SK-N-SH (cell line): ENCODE measurements at regions not wholly inside any gene's neighbourhood (a gene's known extent, or its start where the extent isn't known, plus 50 kb on each side); places are given as distances from the start of the nearest gene placed in this dataset.

Experiments
- CHD2 ChIP-seq: fragments of 150-350 bp; IDR thresholded peaks from 2 replicates; pipeline ENCODE4 v1.6.1; 2018; ENCODE audit warnings: low read length; ENCODE audit not compliant: partially characterized antibody
- EP300 ChIP-seq, 2 experiments: IDR thresholded peaks; 2 replicates each; pipeline versions ENCODE4 v1.4.0 to v1.6.1; 2012; ENCODE audit warnings: borderline replicate concordance in 1 of 2, low read depth in 1 of 2, low read length in 1 of 2
- FOSL2 ChIP-seq: IDR thresholded peaks from 2 replicates; pipeline ENCODE4 v1.4.0; 2012; ENCODE audit warnings: low read depth, mild to moderate bottlenecking, moderate library complexity, borderline replicate concordance
- FOXM1 ChIP-seq: IDR thresholded peaks from 2 replicates; pipeline ENCODE4 v1.4.0; 2012; ENCODE audit warnings: low read depth, mild to moderate bottlenecking
- GABPA ChIP-seq: IDR thresholded peaks from 2 replicates; pipeline ENCODE4 v1.4.0; 2012; ENCODE audit warnings: low read depth, mild to moderate bottlenecking
- POLR2AphosphoS5 ChIP-seq: IDR thresholded peaks from 2 replicates; pipeline ENCODE4 v1.6.1; 2012; ENCODE audit warnings: low read depth, low read length
- RAD21 ChIP-seq: IDR thresholded peaks from 2 replicates; pipeline ENCODE4 v1.6.1; 2012; ENCODE audit warnings: mild to moderate bottlenecking, low read length
- SMC3 ChIP-seq: IDR thresholded peaks from 2 replicates; pipeline ENCODE4 v1.6.1; 2012; ENCODE audit warnings: low read depth, low read length, improper control_type of control experiment
- USF1 ChIP-seq: IDR thresholded peaks from 2 replicates; pipeline ENCODE4 v1.4.0; 2012; ENCODE audit warnings: low read depth, borderline replicate concordance
- USF2 ChIP-seq: fragments of 150-350 bp; IDR thresholded peaks from 2 replicates; pipeline ENCODE4 v1.6.1; 2017; ENCODE audit warnings: antibody characterized with exemption, low read length, low read depth, borderline replicate concordance
- YY1 ChIP-seq: IDR thresholded peaks from 2 replicates; pipeline ENCODE4 v1.4.0; 2012; ENCODE audit warnings: low read depth, mild to moderate bottlenecking
- TF ChIP-seq, protein P1 (sequence below): fragments of 200-600 bp; sonication (generic); IDR thresholded peaks from 2 replicates; pipeline ENCODE4 v1.6.1; 2017; ENCODE audit warnings: antibody characterized with exemption, mild to moderate bottlenecking, moderate library complexity

- TF ChIP-seq POLR2AphosphoS5 (no peak), GABPA (no peak), RAD21 (no peak), USF2 (no peak), EP300 (IDR thresholded peaks at IDR 0.05; ENCODE audit: borderline replicate concordance in 1 of 2, low read depth in 1 of 2, low read length in 1 of 2) (no peak), USF1 (no peak), CHD2 (no peak), SMC3 (no peak), YY1 (no peak), FOSL2 (no peak), FOXM1 (no peak)
- TF ChIP-seq, protein P1, sequence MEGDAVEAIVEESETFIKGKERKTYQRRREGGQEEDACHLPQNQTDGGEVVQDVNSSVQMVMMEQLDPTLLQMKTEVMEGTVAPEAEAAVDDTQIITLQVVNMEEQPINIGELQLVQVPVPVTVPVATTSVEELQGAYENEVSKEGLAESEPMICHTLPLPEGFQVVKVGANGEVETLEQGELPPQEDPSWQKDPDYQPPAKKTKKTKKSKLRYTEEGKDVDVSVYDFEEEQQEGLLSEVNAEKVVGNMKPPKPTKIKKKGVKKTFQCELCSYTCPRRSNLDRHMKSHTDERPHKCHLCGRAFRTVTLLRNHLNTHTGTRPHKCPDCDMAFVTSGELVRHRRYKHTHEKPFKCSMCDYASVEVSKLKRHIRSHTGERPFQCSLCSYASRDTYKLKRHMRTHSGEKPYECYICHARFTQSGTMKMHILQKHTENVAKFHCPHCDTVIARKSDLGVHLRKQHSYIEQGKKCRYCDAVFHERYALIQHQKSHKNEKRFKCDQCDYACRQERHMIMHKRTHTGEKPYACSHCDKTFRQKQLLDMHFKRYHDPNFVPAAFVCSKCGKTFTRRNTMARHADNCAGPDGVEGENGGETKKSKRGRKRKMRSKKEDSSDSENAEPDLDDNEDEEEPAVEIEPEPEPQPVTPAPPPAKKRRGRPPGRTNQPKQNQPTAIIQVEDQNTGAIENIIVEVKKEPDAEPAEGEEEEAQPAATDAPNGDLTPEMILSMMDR, result no peak
These were observed 927.3 kb upstream of the ZNF722 start for GRCh38 chr7:63071396-63071795.
